ENCODE measurements at regions not wholly inside any gene's neighbourhood (a gene's known extent, or its start where the extent isn't known, plus 50 kb on each side); places are given as distances from the start of the nearest gene placed in this dataset.

GRCh38 chr20:22460231-22460630 lies 124.1 kb downstream of the FOXA2 start:
- TF ChIP-seq CTCF (IDR thresholded peaks at IDR 0.05), result no peak
- no peak for TF ChIP-seq POLR2A (IDR thresholded peaks at IDR 0.05)

Data from body of pancreas (tissue), 4 donors.